Upper lobe of right lung (tissue), 1 donor: ENCODE measurements at regions not wholly inside any gene's neighbourhood (a gene's known extent, or its start where the extent isn't known, plus 50 kb on each side); places are given as distances from the start of the nearest gene placed in this dataset.

Source experiments
- ATAC-seq: fragments of 200-7000 bp; cut with Tn5 transposase; one replicate; pipeline ENCODE4 v1.9.1; 2020; ENCODE audit warnings: mild to moderate bottlenecking, moderate library complexity
- DNase-seq: peaks from one replicate; pipeline ENCODE4 v3.0.0-alpha.2; 2020
- H3K27ac ChIP-seq: fragments of 200-600 bp; one replicate; pipeline ENCODE4 v1.8.0; 2022
- H3K27me3 ChIP-seq: fragments of 200-600 bp; one replicate; pipeline ENCODE4 v1.8.0; 2022; ENCODE audit warnings: mild to moderate bottlenecking
- H3K36me3 ChIP-seq: fragments of 200-600 bp; one replicate; pipeline ENCODE4 v1.8.0; 2022
- H3K4me1 ChIP-seq: fragments of 200-600 bp; one replicate; pipeline ENCODE4 v1.8.0; 2022
- H3K4me3 ChIP-seq: fragments of 200-600 bp; one replicate; pipeline ENCODE4 v1.8.0; 2022; ENCODE audit warnings: mild to moderate bottlenecking
- H3K9me3 ChIP-seq: fragments of 200-600 bp; one replicate; pipeline ENCODE4 v1.8.0; 2022
- CTCF ChIP-seq: fragments of 200-600 bp; IDR thresholded peaks from one replicate; pipeline ENCODE4 v1.8.0; 2022; ENCODE audit warnings: antibody characterized with exemption
- intact Hi-C: fragments of 100-400 bp; cut with DNase I; formaldehyde crosslinking; loops from one replicate; pipeline ENCODE4 v1.11.0; 2022
- donor health status: DM: no; HTN: yes; CAD: no; lungs with severe emphysema.

- no peaks in the 10 kb centered on the region for H3K4me1 ChIP-seq
- intact Hi-C loops = no loop called here
- ATAC-seq (no peak), DNase-seq (no peak)
- no peak overlapping the region for H3K4me3 ChIP-seq
- no peak overlapping the region for H3K27ac ChIP-seq
- no peaks in the 10 kb centered on the region for H3K36me3 ChIP-seq
- no peaks in the 10 kb centered on the region for H3K9me3 ChIP-seq
- H3K27me3 ChIP-seq = no peaks in the 10 kb centered on the region
- TF ChIP-seq CTCF = no peak
Observed at GRCh38 chr7:42704710-42705109, 207.2 kb downstream of the C7orf25 start.

GRCh38 chr7:42702647-42703046 is 209.2 kb downstream of the C7orf25 start:
- H3K36me3 ChIP-seq = no peaks in the 10 kb centered on the region
- no peak overlapping the region for H3K27ac ChIP-seq
- intact Hi-C loops = no loop called here
- H3K4me1 ChIP-seq = no peaks in the 10 kb centered on the region
- ATAC-seq (no peak), DNase-seq (no peak)
- no peaks in the 10 kb centered on the region for H3K27me3 ChIP-seq
- no peak overlapping the region for H3K4me3 ChIP-seq
- no peaks in the 10 kb centered on the region for H3K9me3 ChIP-seq
- no peak for TF ChIP-seq CTCF

GRCh38 chr7:42700406-42701327 is 211.2 kb downstream of the C7orf25 start:
- no peaks in the 10 kb centered on the region for H3K9me3 ChIP-seq
- no peak overlapping the region for H3K27ac ChIP-seq
- no peak overlapping the region for H3K4me3 ChIP-seq
- TF ChIP-seq CTCF = peak; percentile 7
- no peak for DNase-seq
- H3K27me3 ChIP-seq = no peaks in the 10 kb centered on the region
- no peak for ATAC-seq
- H3K4me1 ChIP-seq = no peaks in the 10 kb centered on the region
- H3K36me3 ChIP-seq = no peaks in the 10 kb centered on the region
- intact Hi-C loops = no loop called here

- Histone ChIP-seq H3K27me3 (no peaks in the 10 kb centered on the region), H3K4me3 (no peak overlapping the region), H3K27ac (no peak overlapping the region), H3K36me3 (no peaks in the 10 kb centered on the region), H3K4me1 (no peaks in the 10 kb centered on the region), H3K9me3 (no peaks in the 10 kb centered on the region)
- TF ChIP-seq CTCF = no peak
- intact Hi-C loops = no loop called here
- DNase-seq (no peak), ATAC-seq (no peak)
Observed at GRCh38 chr7:42699380-42700178, 212.3 kb downstream of the C7orf25 start.

GRCh38 chr7:42698600-42699374 is 213.1 kb downstream of the C7orf25 start:
- Histone ChIP-seq H3K9me3 (no peaks in the 10 kb centered on the region), H3K27me3 (no peaks in the 10 kb centered on the region), H3K36me3 (no peaks in the 10 kb centered on the region), H3K4me1 (no peaks in the 10 kb centered on the region), H3K4me3 (no peak overlapping the region), H3K27ac (no peak overlapping the region)
- intact Hi-C loops = no loop called here
- DNase-seq (no peak), ATAC-seq (no peak)
- TF ChIP-seq CTCF = no peak
